ENCODE measurements at regions not wholly inside any gene's neighbourhood (a gene's known extent, or its start where the extent isn't known, plus 50 kb on each side); places are given as distances from the start of the nearest gene placed in this dataset.

DNA sequence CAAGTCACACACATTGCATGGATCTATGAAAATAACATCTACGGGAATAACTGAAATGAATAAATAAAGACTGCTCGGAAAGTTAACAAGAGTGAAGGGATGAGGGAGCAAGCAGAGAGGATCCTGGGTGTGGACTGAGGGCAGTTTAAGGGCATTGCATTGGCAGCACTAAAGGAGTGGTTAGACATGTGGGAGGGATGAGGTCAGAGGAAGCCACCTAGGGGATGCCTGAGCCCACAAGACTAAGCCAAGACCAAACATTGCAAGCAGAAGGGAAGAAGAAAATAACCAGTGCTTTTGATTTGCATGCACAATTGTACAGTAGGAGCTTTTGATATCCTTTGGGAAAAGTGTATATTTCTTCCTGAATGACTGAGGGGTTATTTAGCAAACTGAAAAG, 106.1 kb downstream of the MSL3 start:
- TF ChIP-seq, protein P1, sequence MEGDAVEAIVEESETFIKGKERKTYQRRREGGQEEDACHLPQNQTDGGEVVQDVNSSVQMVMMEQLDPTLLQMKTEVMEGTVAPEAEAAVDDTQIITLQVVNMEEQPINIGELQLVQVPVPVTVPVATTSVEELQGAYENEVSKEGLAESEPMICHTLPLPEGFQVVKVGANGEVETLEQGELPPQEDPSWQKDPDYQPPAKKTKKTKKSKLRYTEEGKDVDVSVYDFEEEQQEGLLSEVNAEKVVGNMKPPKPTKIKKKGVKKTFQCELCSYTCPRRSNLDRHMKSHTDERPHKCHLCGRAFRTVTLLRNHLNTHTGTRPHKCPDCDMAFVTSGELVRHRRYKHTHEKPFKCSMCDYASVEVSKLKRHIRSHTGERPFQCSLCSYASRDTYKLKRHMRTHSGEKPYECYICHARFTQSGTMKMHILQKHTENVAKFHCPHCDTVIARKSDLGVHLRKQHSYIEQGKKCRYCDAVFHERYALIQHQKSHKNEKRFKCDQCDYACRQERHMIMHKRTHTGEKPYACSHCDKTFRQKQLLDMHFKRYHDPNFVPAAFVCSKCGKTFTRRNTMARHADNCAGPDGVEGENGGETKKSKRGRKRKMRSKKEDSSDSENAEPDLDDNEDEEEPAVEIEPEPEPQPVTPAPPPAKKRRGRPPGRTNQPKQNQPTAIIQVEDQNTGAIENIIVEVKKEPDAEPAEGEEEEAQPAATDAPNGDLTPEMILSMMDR (IDR thresholded peaks at IDR 0.05): no peak
- TF ChIP-seq POLR2AphosphoS5 (IDR thresholded peaks at IDR 0.05): no peak

Measured in gastroesophageal sphincter (tissue), 3 donors.